GM21390 (cell line): ENCODE measurements at regions not wholly inside any gene's neighbourhood (a gene's known extent, or its start where the extent isn't known, plus 50 kb on each side); places are given as distances from the start of the nearest gene placed in this dataset.
"Not testable (repeated sequence)": the region's sequence is repeated elsewhere in the genome, so short reads cannot be mapped to it uniquely, and the experiment has no call there.

Source experiments
- ATAC-seq: cut with Tn5 transposase; IDR thresholded peaks from one replicate; pipeline ENCODE4 v1.9.1; 2021; ENCODE audit not compliant: unreplicated experiment

DNA sequence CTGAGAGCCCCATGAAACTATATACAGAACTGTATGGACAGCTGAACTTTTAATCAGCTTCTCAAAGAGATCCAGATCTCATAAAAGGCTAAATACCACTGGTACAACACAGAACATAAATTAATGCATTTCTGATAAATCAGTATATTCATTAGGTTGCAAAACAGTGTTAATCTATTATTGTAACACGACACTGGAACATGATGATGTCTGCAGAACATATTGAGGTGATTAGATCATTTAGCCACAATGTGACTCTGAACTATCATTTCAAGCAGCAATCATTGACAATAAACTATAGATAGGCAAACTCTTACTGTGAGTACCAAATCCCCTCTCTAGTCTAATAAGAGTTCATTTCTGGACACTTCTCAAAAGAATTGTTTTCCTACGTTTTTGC lies 50.3 kb downstream of the GASK1B start:
- ATAC-seq, result no peak

DNA sequence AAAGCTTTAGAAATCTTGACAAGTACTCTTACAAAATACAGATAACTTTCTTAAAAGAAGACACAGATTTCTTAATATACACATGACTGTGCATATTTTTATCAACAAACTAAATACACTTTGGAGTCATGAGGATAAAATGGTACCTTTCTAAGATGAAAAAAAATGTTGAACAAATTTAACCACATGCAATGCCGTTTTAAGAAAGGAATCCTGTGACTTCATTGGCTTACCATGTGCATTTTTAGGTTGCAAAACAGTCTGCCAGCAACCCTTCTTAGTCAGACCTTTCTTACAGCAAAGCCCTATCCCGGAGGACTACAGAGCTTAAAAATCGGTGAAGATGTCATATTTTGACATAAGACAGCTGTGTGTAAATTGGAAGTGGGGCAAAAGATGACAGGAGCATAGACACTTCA lies 51.7 kb downstream of the GASK1B start:
- no peak for ATAC-seq

DNA sequence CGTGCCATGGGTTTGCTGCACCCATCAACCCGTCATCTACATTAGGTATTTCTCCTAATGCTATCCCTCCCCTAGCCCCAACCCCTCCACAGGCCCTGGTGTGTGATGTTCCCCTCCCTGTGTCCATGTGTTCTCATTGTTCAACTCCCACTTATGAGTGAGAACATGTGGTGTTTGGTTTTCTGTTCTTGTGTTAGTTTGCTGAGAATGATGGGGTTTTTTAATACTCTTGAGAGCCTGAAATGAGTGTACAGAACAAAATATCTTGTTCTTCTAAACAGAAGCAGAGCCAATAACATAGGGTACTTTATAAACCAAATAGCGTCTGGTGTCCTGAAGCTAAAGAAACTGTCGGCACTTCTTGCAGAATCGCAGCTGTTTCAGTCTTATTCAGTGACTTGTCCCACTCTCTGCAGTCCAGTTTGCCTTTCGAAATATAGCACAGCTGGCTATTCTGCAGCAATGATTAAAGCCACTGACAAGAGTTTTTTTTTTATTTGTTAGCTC lies 52.1 kb downstream of the GASK1B start:
- not testable (repeated sequence) for ATAC-seq

DNA sequence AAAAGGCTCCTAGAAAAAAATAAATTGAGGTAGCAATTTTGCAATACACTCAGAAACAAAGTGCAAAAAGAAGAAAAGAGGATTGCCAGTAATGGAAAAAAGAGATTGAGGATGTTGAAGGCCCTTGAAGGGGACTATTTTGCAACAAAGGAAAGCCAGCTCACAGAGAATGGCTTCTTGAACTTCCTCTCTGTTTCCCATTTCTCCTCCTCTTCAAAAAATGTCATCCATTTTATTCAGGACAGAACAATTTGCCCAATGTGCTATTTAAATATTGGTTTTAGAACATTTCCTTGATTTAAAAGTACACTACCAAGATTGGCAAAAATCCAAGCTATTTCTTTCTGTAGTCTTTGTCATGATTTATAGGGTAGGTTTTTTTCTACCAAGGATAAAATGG lies 60.2 kb downstream of the GASK1B start:
- ATAC-seq, result no peak

DNA sequence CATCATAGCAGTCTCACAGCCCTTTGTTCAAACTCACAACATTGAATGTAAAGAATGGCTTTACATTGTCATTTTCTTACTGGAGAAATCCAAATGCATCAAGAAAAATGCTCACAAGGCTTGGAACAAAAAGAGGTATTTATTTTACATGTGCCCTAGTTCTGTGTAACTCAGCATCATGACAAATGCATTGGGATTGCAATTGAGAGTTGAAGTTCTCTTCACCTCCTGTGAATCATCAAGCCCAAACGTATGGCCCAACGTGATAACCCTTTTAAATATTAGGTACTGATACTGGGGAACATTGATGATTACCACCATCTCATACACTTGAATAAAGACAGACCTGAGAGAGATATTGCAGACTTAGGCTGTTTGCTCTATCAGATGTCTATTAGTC lies 61.6 kb downstream of the GASK1B start:
- ATAC-seq, result no peak

DNA sequence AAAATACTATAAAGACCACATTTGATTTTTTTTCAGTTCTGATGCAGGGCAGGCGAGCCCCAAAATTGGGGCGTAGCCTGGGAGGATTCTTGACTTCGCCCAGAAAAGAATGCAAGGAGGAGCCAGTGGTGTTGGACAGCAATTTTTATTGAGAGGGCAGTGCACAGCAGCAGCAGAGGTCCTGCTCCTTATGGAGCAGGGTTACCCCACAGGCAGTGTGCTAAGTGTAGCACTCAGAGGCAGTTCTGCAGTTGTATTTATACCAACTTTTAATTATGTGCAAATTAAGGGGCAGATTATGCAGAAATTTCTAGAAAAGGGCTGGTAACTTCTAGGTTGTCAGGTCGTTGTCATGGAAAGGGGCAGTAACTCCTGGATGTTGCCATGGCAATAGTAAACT lies 69.9 kb downstream of the GASK1B start:
- no peak for ATAC-seq

DNA sequence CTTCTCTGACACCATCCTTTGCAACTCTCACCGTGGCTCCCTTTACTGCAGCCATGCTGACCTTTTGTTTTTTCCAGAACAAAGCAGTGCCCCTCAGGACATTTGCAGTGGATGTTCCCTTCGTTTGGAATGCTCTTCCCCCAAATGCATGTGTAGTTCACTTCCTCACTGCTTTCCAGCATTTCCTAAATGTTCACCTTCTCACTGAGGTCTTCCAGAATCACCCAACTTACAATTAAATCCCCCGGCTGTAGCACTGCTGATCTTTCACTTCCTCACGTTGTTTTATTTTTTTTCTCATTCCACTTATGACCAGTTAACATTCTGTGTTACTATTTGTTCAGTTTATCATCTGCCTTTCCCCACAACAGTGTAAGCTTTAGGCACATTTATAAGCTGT lies 73.1 kb downstream of the GASK1B start:
- no peak for ATAC-seq

DNA sequence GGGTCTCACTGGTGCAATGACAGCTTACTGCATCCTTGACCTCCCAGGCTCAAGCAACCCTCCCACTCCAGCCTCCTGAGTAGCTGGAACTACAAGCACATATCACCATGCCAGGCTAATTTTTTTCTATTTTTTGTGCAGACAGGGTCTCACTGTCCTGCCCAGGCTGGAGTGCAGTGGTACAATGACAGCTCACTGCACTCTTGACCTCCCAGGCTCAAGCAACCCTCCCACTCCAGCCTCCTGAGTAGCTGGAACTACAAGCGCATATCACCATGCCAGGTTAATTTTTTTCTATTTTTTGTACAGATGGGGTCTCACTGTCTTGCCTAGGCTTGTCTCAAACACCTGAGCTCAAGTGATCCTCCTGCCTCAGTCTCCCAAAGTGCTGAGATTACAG lies 74.0 kb downstream of the GASK1B start:
- no peak for ATAC-seq

DNA sequence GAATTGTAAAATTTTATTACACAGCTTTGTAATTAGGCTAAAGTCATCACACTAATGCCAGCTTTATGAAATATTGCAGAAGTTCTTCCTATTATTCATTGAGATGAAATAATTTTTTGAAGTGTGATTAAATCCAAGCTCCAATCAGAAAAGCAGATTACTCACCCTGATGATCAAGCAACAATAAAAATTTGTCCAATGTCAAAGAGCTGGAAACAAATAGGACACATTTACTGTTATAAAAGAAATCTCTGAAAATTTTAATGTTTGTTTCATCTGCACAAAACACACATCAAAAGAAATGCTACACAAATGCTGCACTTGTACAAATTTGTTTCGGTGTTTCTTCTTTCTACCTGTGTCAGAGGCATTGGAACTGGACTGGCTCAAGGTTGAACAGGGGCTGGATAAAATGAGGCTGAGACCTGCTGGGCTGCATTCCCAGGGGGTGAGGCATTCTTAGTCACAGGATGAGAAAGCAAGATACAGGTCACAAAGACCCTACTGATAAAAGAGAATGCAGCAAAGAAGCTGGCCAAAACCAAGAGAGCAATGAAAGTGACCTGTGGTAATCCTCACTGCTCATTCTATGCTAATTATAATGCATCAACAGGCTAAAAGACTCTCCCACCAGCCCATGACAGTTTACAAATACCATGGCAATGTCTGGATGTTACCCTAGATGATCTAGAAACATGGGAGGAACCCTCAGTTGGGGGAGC lies 78.3 kb downstream of the GASK1B start:
- ATAC-seq, result no peak

DNA sequence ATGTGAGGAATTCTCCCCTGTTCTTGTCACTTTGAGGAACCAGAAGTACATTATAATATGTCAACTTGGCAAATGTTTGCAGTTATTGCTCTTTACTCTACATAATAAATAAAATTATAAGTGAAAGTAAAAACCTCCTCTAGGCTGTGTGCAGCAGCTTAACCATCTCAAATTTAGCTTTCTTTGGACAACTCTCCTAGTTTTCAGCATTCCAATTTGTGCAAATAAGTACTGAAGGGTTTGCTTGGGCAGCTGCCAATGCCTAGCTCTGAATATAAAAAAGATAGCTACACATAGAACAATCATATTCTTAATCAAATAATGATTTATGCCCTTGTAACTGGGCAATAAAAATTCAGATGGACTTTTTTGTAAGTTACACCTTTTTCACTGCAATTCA lies 82.5 kb downstream of the GASK1B start:
- no peak for ATAC-seq

DNA sequence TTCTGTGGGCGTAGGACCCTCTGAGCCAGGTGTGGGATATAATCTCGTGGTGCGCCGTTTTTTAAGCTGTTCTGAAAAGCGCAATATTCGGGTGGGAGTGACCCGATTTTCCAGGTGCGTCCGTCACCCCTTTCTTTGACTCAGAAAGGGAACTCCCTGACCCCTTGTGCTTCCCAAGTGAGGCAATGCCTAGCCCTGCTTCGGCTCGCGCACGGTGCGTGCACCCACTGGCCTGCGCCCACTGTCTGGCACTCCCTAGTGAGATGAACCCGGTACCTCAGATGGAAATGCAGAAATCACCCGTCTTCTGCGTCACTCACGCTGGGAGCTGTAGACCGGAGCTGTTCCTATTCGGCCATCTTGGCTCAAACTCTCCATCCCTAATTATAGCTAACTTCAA lies 82.9 kb downstream of the GASK1B start:
- not testable (repeated sequence) for ATAC-seq

DNA sequence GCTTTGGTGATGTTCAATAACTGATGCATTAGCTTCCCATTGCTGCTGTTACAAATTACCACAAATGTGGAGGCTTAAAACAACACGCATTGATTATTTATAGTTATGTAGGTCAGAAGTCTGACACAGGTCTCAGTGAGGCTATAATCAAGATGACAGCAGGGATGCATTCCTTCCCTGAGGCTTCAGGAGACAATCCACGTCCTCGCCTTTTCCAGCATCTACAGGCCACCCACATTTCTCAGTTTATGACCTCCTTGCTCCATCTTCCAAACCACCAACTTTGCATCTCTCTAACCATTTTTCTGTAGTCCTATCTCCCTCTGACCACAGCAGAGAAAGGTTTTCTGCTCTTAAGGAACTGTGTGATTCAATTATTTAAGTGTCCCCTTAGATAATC lies 92.5 kb downstream of the GASK1B start:
- ATAC-seq, result no peak

DNA sequence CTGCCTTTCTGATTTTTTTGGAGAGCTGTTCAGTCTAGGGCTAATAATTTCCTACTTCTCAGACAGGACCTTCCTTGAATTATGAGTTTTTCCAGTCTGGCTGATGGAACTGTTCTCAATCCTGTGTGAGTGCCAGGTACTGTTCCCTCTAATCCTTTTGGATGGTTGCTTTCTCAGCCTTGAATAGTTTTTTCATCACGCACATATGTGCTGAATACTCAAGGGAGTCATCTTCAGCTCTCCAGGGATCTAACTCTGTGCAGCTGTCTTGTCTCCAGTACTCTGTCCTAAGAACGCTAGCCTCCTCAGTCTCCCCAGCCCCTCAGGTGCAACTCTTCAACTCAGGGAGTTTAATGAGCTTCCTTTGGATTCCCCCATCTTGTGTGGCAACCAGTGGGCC lies 93.2 kb downstream of the GASK1B start:
- ATAC-seq, result no peak

DNA sequence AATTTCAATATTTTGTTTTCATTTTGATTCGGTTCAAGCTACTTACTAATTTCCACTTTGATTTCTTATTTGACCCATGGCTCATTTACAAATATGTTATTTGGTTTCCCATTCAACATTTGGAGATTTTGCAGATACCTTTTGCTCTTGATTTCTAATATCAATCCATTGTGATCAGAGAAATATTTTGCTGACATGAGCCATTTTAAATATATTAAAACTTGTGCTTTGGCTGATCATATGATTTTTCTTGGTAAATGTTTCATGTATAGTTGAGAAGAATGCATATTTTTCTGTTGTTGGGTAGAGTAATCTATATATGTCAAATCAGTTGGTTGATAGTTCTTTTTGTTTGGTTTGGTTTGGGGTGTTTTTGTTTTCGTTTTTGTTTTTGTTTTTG lies 95.0 kb downstream of the GASK1B start:
- ATAC-seq, result no peak

DNA sequence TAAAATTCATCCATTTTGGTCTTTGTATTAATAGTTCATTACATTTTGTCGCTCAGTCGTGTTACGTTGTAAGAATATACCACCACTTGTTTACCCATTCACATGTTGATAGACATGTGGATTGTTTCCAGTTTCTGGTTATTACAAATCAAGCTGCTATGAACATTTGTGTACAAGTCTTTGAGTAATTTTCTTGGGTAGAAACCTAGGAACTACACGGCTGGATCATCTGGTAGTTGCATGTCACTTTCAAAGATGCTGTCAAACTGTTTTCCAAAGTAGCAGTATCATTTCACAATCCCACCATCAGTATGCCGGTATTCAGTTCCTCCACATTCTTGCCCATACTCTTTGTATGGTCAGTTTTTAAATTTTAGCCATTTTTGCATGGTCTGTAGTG lies 98.0 kb downstream of the GASK1B start:
- ATAC-seq, result no peak

DNA sequence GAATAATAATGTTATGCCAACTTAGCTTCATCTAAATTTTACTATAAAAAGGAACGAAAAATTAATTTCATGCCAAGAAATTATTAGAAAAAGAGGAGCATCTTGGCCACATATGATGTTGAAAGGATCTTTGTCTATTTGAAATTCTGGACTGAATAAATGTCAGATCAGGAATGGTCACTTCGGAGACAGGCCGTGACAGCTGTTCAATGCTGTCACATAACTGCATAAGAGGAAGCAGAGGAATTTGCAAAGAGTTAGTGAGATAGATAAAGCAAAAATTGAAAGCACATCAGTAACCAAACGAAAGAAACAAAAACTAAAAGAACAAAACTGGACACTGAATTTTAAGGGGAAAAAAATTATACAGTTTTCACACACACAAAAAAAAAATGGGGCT lies 100.9 kb downstream of the GASK1B start:
- no peak for ATAC-seq

DNA sequence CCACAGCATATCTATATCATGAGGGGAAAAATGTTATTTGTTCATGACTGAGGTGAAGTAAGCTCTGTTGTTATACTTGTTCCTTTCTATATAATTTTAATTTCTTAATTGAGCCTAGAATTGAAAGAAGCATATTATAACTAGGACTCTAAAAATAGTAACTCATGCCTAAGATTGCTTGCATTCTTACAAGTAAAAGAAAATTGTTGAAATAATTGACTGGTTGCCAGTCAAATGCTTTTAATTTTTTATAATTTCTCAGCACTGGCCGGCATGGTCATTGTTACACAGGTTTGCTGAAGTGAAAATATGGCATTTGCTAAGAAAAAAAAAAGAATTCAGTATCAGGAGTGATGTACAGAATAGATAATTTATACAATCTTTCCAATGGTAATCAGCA lies 104.8 kb downstream of the GASK1B start:
- no peak for ATAC-seq

DNA sequence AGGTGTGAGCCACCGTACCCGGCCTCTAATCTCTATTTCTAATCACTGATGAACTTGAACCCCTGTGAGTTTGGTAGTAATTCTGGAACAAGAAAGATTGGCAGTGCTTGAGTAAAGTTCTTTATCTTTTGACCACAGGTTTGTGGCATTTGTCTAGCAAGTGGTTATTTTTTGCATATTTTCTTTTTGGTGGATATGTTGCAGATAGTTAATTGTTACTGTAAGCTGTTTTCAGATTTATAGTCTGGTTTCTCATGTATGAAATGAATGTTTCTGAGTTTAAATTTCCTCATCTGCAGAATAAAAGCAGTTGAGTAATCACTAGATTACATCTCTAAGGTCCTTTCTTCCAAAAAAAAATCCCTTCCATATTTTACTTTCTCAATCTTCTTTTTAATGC lies 105.2 kb downstream of the GASK1B start:
- no peak for ATAC-seq

DNA sequence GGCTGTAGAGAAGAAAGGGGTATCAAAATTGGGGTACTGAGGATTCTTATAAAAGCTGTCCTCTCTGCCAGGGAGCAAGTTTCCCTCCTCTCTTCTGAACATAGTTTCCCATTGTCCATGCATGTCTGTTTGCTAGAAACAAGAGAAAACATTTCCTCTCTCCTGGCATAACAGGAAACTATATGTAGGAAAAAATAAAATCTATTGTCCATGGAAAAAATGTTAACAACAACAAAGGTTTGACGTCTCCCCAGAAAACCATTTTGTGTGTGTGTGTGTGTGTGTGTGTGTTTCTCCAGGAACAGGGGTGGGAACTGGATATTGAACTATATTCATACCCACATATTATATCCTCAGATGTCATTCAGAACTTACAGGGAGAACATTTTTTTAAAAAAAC lies 107.2 kb downstream of the GASK1B start:
- ATAC-seq, result no peak

DNA sequence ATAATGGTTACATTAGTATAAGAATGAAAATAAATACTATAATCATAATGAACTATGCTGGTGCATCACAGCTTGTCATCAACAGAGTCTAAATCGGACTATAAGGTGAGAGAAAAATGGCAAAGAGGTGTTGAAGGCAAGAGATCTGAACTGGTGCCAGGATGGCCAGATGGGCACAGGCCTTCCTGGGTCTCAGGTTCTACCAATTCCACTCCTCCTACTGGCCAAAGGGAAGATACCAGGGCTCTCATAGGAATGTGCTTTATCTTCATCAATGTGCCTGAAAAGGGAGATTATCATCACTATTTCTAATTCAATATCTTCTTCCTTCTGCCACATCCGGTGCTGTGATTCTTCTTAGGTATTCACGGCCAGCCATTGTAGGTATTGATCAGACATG lies 107.6 kb downstream of the GASK1B start:
- no peak for ATAC-seq

DNA sequence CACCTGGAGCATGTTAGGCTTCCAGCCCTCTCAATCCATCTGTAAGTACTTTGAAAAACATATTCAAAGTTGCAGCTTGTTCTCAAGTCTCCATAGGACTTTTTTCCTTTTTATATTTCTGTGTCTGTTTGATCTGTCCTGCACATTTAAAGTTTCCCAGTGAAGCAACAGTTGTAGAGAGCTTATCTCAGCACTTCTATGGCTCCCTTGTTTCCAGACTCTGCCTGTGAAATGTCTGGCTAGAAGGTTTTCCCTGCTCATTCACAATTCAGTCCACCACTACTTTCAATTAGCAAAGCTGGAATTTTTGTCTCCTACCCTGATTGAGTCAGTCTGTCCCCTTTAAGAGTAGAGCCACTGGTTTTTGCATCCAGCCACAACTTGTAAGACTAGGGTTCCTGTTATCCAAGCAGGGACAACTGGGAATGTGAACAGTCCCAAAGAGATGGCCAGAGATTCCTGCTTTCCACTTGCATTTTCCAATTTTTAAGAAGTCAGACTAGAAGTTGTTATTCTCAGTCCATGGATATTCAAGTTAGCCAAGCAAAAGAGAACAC lies 116.1 kb downstream of the GASK1B start:
- no peak for ATAC-seq

DNA sequence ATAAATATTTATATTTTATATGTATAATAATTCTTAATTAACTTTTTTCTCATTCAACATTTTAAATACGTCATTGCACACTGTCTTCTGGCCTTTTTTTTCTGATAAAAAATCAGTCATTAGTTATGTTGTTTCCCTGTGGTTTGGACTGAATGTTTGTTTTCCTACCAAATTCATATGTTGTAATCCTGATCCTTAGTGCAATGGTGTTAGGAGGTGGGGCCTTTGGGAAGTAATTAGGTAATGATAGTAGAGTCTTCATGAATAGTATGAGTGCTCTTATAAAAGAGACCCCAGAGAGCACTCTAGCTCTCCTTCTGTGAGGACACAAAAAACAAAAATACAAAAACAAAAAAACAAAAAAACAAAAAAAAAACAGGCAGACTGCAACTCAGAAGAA lies 117.2 kb downstream of the GASK1B start:
- no peak for ATAC-seq

DNA sequence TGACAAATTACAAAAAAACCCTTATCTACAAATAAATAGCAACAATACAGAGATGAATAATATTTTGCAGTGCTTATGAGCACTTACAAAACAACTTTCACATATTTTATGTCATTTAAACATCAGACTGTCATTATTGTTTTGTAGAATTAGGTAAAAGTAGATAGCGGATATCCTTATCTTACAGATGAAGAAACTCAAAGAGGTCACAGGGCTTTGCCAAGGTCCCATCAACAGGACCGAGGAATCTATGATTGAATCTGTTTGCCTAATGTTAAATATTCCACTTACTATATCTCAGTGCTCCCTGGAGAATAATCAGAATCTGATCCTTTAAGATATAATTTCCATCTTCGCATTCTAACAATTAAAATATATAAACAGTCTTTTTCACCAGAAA lies 119.0 kb downstream of the GASK1B start:
- no peak for ATAC-seq
